GM12874 (cell line): ENCODE measurements at regions not wholly inside any gene's neighbourhood (a gene's known extent, or its start where the extent isn't known, plus 50 kb on each side); places are given as distances from the start of the nearest gene placed in this dataset.

ENCODE experiments used
- TF ChIP-seq, protein P1 (sequence below): IDR thresholded peaks from 2 replicates; pipeline ENCODE4 v1.5.1; 2011; ENCODE audit warnings: low read depth, mild to moderate bottlenecking, control low read depth, low read length, moderate library complexity; ENCODE audit not compliant: insufficient read depth

DNA sequence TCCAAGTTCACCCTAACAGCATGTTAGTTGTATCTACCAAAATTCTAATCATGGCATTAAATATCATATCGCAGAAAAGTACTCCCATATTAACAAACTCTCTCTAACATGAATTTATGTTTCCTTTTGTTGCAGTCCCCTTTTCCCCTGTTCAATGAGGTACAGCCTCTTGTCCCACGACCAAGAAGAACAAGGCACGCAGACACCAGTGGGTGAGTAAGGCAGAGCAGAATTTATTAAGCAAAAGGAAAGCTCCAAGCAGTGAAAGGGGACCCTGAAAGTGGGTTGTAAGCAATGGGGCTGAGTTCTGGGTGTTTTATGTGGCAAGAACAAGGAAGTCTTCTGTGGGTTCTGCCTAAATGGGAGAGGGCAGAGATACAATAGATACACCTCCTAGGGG, 183.5 kb downstream of the LURAP1L start:
- TF ChIP-seq, protein P1, sequence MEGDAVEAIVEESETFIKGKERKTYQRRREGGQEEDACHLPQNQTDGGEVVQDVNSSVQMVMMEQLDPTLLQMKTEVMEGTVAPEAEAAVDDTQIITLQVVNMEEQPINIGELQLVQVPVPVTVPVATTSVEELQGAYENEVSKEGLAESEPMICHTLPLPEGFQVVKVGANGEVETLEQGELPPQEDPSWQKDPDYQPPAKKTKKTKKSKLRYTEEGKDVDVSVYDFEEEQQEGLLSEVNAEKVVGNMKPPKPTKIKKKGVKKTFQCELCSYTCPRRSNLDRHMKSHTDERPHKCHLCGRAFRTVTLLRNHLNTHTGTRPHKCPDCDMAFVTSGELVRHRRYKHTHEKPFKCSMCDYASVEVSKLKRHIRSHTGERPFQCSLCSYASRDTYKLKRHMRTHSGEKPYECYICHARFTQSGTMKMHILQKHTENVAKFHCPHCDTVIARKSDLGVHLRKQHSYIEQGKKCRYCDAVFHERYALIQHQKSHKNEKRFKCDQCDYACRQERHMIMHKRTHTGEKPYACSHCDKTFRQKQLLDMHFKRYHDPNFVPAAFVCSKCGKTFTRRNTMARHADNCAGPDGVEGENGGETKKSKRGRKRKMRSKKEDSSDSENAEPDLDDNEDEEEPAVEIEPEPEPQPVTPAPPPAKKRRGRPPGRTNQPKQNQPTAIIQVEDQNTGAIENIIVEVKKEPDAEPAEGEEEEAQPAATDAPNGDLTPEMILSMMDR = no peak

DNA sequence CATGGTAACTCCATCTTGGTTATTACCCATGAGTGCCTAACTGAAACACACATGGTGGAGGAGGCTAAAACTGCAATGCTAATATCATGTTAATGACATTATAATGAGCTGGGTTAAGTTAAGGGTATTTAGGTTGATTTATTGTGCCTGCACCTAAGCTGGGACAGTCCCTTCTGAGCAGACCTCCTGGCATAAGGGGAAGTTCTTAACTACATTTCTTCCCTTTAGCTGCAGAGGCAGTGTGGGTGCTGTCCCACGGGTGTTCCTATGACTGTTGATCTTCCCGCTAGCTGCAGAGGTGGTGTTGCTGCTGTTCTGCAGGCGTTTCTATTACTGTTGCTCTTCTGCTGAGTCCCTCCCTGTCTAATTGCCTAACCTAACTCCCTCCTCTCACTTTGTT, 183.9 kb downstream of the LURAP1L start:
- TF ChIP-seq, protein P1 = no peak

DNA sequence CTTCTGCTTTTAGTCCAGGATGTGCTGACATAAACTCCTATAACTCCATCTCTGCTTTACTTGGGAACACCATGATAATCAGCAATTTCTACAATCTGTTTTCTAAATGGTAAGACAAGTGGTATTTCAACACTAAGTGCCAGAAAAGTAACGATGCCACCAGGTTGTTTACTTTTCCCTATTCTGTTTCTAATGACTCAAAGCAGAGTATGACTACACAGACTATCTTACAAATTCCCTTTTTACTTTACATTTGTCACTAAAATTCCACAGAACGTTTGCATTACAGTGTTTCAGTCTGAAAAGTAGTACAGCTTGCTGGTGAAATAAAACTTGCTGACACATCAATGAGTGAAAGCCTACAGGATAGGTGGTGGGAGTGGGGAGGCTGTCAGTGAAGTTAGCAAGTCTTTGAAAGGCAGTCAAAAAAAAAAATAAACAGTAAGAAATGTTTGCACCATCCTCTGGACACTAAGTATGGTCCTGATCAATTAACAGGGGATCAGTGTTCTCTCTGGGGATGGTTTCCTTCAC, 186.5 kb downstream of the LURAP1L start:
- TF ChIP-seq, protein P1 = no peak

DNA sequence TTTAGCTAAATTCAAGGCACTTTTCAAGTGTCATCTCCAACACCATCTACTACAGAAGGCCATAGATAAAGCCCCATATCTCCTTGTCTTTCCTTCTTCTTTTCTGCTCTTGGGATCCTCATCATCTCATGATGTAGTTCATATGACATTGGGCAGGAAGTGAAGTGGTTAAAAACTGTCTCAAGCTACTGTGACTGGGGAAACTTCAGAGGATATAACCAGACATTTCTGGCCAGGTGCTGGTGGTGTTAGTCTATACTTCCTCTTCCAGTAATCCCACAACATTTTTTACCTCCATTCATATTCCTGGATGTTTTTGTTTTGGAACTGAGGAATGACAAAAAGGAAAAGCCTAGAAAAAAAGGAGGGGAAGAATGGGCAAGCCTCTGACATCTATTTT, 188.7 kb downstream of the LURAP1L start:
- TF ChIP-seq, protein P1 = no peak

DNA sequence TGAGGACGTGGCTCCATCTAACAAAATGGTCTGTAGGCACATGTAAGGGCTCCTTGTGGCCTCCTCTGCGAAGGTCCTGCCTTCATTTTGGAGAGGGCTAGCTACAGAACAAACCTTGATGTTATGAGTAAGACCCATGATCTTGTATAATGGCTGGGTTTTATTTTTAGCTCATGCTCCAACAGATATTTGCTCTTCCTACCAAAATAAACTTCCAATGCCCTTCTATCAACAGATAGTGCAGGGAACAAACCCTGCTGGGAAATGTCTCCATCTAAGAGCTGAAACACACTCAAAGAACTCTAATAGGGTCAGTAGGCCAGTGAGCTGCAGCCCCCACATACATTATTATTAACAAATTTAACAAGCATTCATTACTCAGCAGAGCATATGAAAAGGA, 189.5 kb downstream of the LURAP1L start:
- TF ChIP-seq, protein P1 = no peak

DNA sequence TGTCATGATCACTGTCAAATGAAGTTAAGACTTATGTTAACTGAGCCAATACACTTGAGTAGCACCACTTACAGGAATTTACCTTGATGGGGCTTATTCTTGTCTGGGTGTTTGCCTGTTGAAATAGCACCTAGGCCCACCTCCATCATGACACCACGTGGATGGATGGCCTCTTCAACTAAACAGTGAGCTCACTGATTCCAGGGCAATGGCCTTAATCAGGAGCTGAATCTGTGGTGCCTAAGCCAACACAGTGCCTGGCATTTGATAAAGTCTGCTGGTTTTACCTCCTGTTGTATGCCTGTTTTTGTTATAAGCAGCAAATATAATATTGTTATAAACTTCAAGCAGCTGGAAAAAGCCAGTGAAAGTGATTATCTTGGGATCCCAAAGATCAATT, 190.5 kb downstream of the LURAP1L start:
- TF ChIP-seq, protein P1 = no peak

DNA sequence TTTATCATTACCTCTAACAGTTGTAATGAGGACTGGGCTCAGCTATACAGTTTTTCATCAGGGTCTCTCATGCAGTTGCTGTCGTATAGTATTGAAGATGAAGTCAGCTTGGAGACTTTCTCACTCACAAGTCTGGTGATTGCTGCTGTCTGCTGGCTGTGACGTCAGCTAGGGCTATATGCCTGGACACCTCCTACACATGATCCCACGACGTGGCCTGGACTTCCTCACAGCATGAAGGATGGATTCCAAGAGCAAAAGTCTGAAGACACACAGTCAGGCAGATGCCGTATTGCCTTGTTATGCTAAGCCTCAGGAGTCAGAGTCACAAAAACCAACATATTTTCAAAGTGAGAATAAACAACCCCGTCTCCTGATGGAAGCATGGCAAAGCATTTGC, 193.3 kb downstream of the LURAP1L start:
- TF ChIP-seq, protein P1 = no peak
